Endothelial cell of umbilical vein (primary cell): ENCODE measurements at regions not wholly inside any gene's neighbourhood (a gene's known extent, or its start where the extent isn't known, plus 50 kb on each side); places are given as distances from the start of the nearest gene placed in this dataset.

ENCODE experiments used
- BruUV-seq: library from RNA; stranded (reverse); fragments of 400-500 nt; replicated peaks from 2 replicates; lab custom pipeline; 2021; lab: Mats Ljungman, UMichigan
- CTCF ChIA-PET: fragments of 300-600, 350-600 bp; sonication (Branson Sonifier 250); formaldehyde crosslinking; loops from one replicate; lab custom pipeline; 2021; ENCODE audit warnings: antibody characterized with exemption, inconsistent platforms; lab: Charles Lee
- POLR2A ChIA-PET: fragments of 300-600, 350-600 bp; sonication (Branson Sonifier 250); formaldehyde crosslinking; loops from one replicate; lab custom pipeline; 2021; ENCODE audit warnings: antibody characterized with exemption, inconsistent platforms; lab: Charles Lee
- DNase-seq: peaks from one replicate; pipeline ENCODE4 v3.0.0-alpha.2; 2011; ENCODE audit warnings: low read depth, low spot score
- FAIRE-seq: peaks from 2 replicates; lab custom pipeline; 2011; peaks lifted over from hg19 to GRCh38; lab: Jason Lieb, UNC
- H2AFZ ChIP-seq: 2 replicates; pipeline ENCODE4 v1.6.0; 2012; ENCODE audit warnings: low read depth, low read length, control low read depth, inconsistent platforms
- H3K27ac ChIP-seq: 2 replicates; pipeline ENCODE4 v1.5.1; 2011; ENCODE audit warnings: low read depth, mild to moderate bottlenecking, control low read depth, low read length, moderate library complexity; ENCODE audit not compliant: insufficient read depth
- H3K27me3 ChIP-seq, 2 experiments: 2 replicates each; pipeline versions ENCODE4 v1.6.0 to v1.6.1; 2011; ENCODE audit warnings: low read length in 2 of 2, mixed read lengths in 1 of 2; ENCODE audit not compliant: control insufficient read depth in 2 of 2, insufficient read depth in 2 of 2
- H3K36me3 ChIP-seq, 2 experiments: 2 replicates in 1 of 2; 3 replicates in 1 of 2; pipeline ENCODE4 v1.5.1; 2011; ENCODE audit warnings: low read length in 2 of 2, mild to moderate bottlenecking in 1 of 2, moderate library complexity in 1 of 2; ENCODE audit not compliant: control insufficient read depth in 2 of 2, insufficient read depth in 2 of 2; ENCODE audit errors: extremely low read depth in 1 of 2
- H3K4me1 ChIP-seq: 3 replicates; pipeline ENCODE4 v1.5.1; 2011; ENCODE audit warnings: mild to moderate bottlenecking, low read length; ENCODE audit not compliant: control insufficient read depth, insufficient read depth; ENCODE audit errors: extremely low read depth
- H3K4me2 ChIP-seq: 2 replicates; pipeline ENCODE4 v1.6.1; 2011; ENCODE audit warnings: low read length, control low read depth, mixed read lengths; ENCODE audit not compliant: insufficient read depth
- H3K4me3 ChIP-seq, 3 experiments: fragments of 200-600 bp in 1 of 3; sonication (generic), shearing (Covaris generic) in 1 of 3; replicated peaks in 1 of 3; 2 replicates each; pipeline ENCODE4 v1.5.1; 2011 to 2016; ENCODE audit warnings: control low read depth in 3 of 3, low read length in 3 of 3, mild to moderate bottlenecking in 2 of 3, inconsistent platforms in 1 of 3, low read depth in 1 of 3, moderate library complexity in 1 of 3; ENCODE audit not compliant: insufficient read depth in 1 of 3
- H3K79me2 ChIP-seq: 2 replicates; pipeline ENCODE4 v1.6.0; 2012; ENCODE audit warnings: low read length, inconsistent platforms; ENCODE audit not compliant: control insufficient read depth, insufficient read depth
- H3K9ac ChIP-seq: replicated peaks from 2 replicates; pipeline ENCODE3; 2011; ENCODE audit warnings: low read length, control low read depth; ENCODE audit not compliant: insufficient read depth; ENCODE audit errors: extremely low read depth
- H3K9me1 ChIP-seq: replicated peaks from 3 replicates; pipeline ENCODE4 v1.6.0; 2011; ENCODE audit warnings: mild to moderate bottlenecking, low read length; ENCODE audit not compliant: control insufficient read depth, insufficient read depth; ENCODE audit errors: extremely low read depth
- H3K9me3 ChIP-seq: replicated peaks from 2 replicates; pipeline ENCODE4 v1.5.1; 2012; ENCODE audit warnings: low read length, inconsistent platforms; ENCODE audit not compliant: control insufficient read depth, insufficient read depth
- H4K20me1 ChIP-seq: replicated peaks from 2 replicates; pipeline ENCODE3; 2011; ENCODE audit warnings: mild to moderate bottlenecking, low read length; ENCODE audit not compliant: control insufficient read depth, insufficient read depth; ENCODE audit errors: extremely low read depth
- CTCF ChIP-seq, 2 donors: IDR thresholded peaks; 1 replicate in 1 of 2; 2 replicates in 1 of 2; pipeline ENCODE4 v1.5.1; 2011; ENCODE audit warnings: low read length in 2 of 2, mild to moderate bottlenecking in 2 of 2, moderate library complexity in 2 of 2, control low read depth in 1 of 2, inconsistent platforms in 1 of 2, low read depth in 1 of 2; ENCODE audit not compliant: insufficient read depth in 1 of 2; ENCODE audit errors: extremely low read depth in 1 of 2
- EZH2 ChIP-seq: IDR thresholded peaks from 2 replicates; pipeline ENCODE4 v1.6.1; 2012; ENCODE audit warnings: borderline replicate concordance, low read depth, mild to moderate bottlenecking, moderate library complexity, low read length, inconsistent platforms; ENCODE audit not compliant: severe bottlenecking
- FOS ChIP-seq: IDR thresholded peaks from 2 replicates; pipeline ENCODE4 v1.6.1; 2011; ENCODE audit warnings: mild to moderate bottlenecking, low read length, moderate library complexity, borderline replicate concordance; ENCODE audit not compliant: insufficient read depth
- GATA2 ChIP-seq: IDR thresholded peaks from 2 replicates; pipeline ENCODE4 v1.7.0; 2011; ENCODE audit warnings: low read depth, mild to moderate bottlenecking, moderate library complexity, mixed read lengths, low read length; ENCODE audit not compliant: insufficient read length, insufficient read depth
- JUN ChIP-seq: IDR thresholded peaks from 2 replicates; pipeline ENCODE4 v1.6.1; 2011; ENCODE audit warnings: borderline replicate concordance, low read depth; ENCODE audit not compliant: insufficient read length, insufficient read depth
- MAX ChIP-seq: IDR thresholded peaks from 2 replicates; pipeline ENCODE4 v1.6.1; 2011; ENCODE audit not compliant: insufficient read depth, insufficient read length
- MYC ChIP-seq: IDR thresholded peaks from one replicate; pipeline ENCODE4 v1.6.1; 2011; ENCODE audit warnings: mild to moderate bottlenecking, low read depth, low read length
- POLR2A ChIP-seq: IDR thresholded peaks from 2 replicates; pipeline ENCODE4 v1.6.1; 2012; ENCODE audit warnings: low read depth, mild to moderate bottlenecking, control low read depth, low read length
- POLR2AphosphoS5 ChIP-seq: IDR thresholded peaks from 2 replicates; pipeline ENCODE4 v1.6.1; 2012; ENCODE audit warnings: low read depth, mild to moderate bottlenecking, control low read depth, low read length, moderate library complexity; ENCODE audit not compliant: insufficient read depth
- dilution Hi-C: fragments of 300-500 bp; cut with MboI; formaldehyde crosslinking; loops from one replicate; pipeline ENCODE4 v1.15.0; 2019; ENCODE audit warnings: low sequenced_read_pairs; ENCODE audit not compliant: extremely low pct_ligation_motif_present
- intact Hi-C: fragments of 100-400 bp; cut with micrococcal nuclease; formaldehyde crosslinking; loops from one replicate; pipeline ENCODE4 v1.10.0; 2022

GRCh38 chr1:68868606-68869005 is 371.7 kb upstream of the DEPDC1 start:
- Histone ChIP-seq H3K36me3 (no peaks in the 10 kb centered on the region), H3K4me3 (no peak overlapping the region), H3K27ac (no peak overlapping the region), H3K9me1 (no peaks in the 10 kb centered on the region), H3K79me2 (no peaks in the 10 kb centered on the region), H3K27me3 (no peaks in the 10 kb centered on the region), H3K9ac (no peak overlapping the region), H2AFZ (no peak overlapping the region), H3K9me3 (no peaks in the 10 kb centered on the region), H4K20me1 (no peaks in the 10 kb centered on the region), H3K4me1 (no peaks in the 10 kb centered on the region), H3K4me2 (no peak overlapping the region)
- no peak for FAIRE-seq
- CTCF ChIA-PET = no interaction called here
- dilution Hi-C loops = no loop called here
- intact Hi-C loops = no loop called here
- TF ChIP-seq POLR2A (no peak), FOS (no peak), CTCF (IDR thresholded peaks at IDR 0.05; ENCODE audit: extremely low read depth in 1 of 2, insufficient read depth in 1 of 2, low read depth in 1 of 2, low read length in 2 of 2) (no peak), JUN (no peak)
- BruUV-seq = no TSS peak
- no peak for DNase-seq
- POLR2A ChIA-PET = no interaction called here

GRCh38 chr1:68873144-68873543 is 376.3 kb upstream of the DEPDC1 start:
- no peaks in the 10 kb centered on the region for H3K36me3 ChIP-seq
- no peak for DNase-seq
- H3K9ac ChIP-seq = no peak overlapping the region
- H3K9me1 ChIP-seq = no peaks in the 10 kb centered on the region
- ChIA-PET CTCF (no interaction called here), POLR2A (no interaction called here)
- H3K27ac ChIP-seq = no peak overlapping the region
- H3K27me3 ChIP-seq = no peaks in the 10 kb centered on the region
- H2AFZ ChIP-seq = no peak overlapping the region
- TF ChIP-seq MYC = no peak
- TF ChIP-seq GATA2 = no peak
- no peak for TF ChIP-seq POLR2A
- no peak for TF ChIP-seq EZH2
- no peak for TF ChIP-seq MAX
- no peak for TF ChIP-seq CTCF (IDR thresholded peaks at IDR 0.05; ENCODE audit: extremely low read depth in 1 of 2, insufficient read depth in 1 of 2, low read depth in 1 of 2, low read length in 2 of 2)
- no peak for TF ChIP-seq POLR2AphosphoS5
- no peak for TF ChIP-seq JUN
- intact Hi-C loops = no loop called here
- no peaks in the 10 kb centered on the region for H3K4me1 ChIP-seq
- no peak overlapping the region for H3K4me3 ChIP-seq
- BruUV-seq = no TSS peak
- H4K20me1 ChIP-seq = no peaks in the 10 kb centered on the region
- FAIRE-seq = no peak
- dilution Hi-C loops = no loop called here
- H3K9me3 ChIP-seq = no peaks in the 10 kb centered on the region
- H3K4me2 ChIP-seq = no peak overlapping the region
- no peaks in the 10 kb centered on the region for H3K79me2 ChIP-seq
